H54 (cell line): ENCODE measurements at regions not wholly inside any gene's neighbourhood (a gene's known extent, or its start where the extent isn't known, plus 50 kb on each side); places are given as distances from the start of the nearest gene placed in this dataset.

ENCODE experiments used
- DNase-seq: peaks from one replicate; pipeline ENCODE4 v3.0.0; 2011; ENCODE audit warnings: low spot score, mixed read lengths; ENCODE audit not compliant: insufficient read length
- FAIRE-seq: peaks from 3 replicates; lab custom pipeline; 2011; peaks lifted over from hg19 to GRCh38; lab: Jason Lieb, UNC
- POLR2A ChIP-seq: IDR thresholded peaks from 2 replicates; pipeline ENCODE4 v1.6.1; 2011; ENCODE audit warnings: low read depth, mild to moderate bottlenecking, low read length

GRCh38 chr6:3987053-3987452 is 91.9 kb downstream of the FAM217A start:
- FAIRE-seq (peak; percentile 61), DNase-seq (no peak)
- no peak for TF ChIP-seq POLR2A

- TF ChIP-seq POLR2A: no peak
- no peak for DNase-seq
- FAIRE-seq: peak; percentile 11
Observed at GRCh38 chr6:3987576-3987975, 91.4 kb downstream of the FAM217A start.

GRCh38 chr6:3990692-3991491 is 88.0 kb downstream of the FAM217A start:
- DNase-seq (peak; percentile 55), FAIRE-seq (peak; percentile 79)
- no peak for TF ChIP-seq POLR2A

- no peak for DNase-seq
- FAIRE-seq: no peak
- no peak for TF ChIP-seq POLR2A
Observed at GRCh38 chr6:3991941-3992340, 87.0 kb downstream of the FAM217A start.

- DNase-seq: no peak
- FAIRE-seq: no peak
- no peak for TF ChIP-seq POLR2A
Observed at GRCh38 chr6:3996349-3996748, 82.6 kb downstream of the FAM217A start.

- DNase-seq: no peak
- no peak for TF ChIP-seq POLR2A
- no peak for FAIRE-seq
Observed at GRCh38 chr6:3997177-3997770, 81.7 kb downstream of the FAM217A start.

- no peak for TF ChIP-seq POLR2A
- peak; percentile 33 for FAIRE-seq
- no peak for DNase-seq
Observed at GRCh38 chr6:3999800-4000661, 78.9 kb downstream of the FAM217A start.

- DNase-seq: no peak
- no peak for TF ChIP-seq POLR2A
- FAIRE-seq: peak; percentile 23
Observed at GRCh38 chr6:4004249-4004648, 74.7 kb downstream of the FAM217A start.

- TF ChIP-seq POLR2A: no peak
- DNase-seq: no peak
- peak; percentile 97 for FAIRE-seq
Observed at GRCh38 chr6:4008324-4009047, 70.5 kb downstream of the FAM217A start.

GRCh38 chr6:4009486-4009885 is 69.5 kb downstream of the FAM217A start:
- DNase-seq (no peak), FAIRE-seq (no peak)
- TF ChIP-seq POLR2A: no peak

- no peak for TF ChIP-seq POLR2A
- FAIRE-seq (peak; percentile 20), DNase-seq (no peak)
Observed at GRCh38 chr6:4010048-4010447, 68.9 kb downstream of the FAM217A start.

GRCh38 chr6:4010689-4011090 is 68.2 kb downstream of the FAM217A start:
- TF ChIP-seq POLR2A: no peak
- no peak for DNase-seq
- no peak for FAIRE-seq

- TF ChIP-seq POLR2A: no peak
- DNase-seq (no peak), FAIRE-seq (peak; percentile 43)
Observed at GRCh38 chr6:4012826-4013225, 66.1 kb downstream of the FAM217A start.

- DNase-seq (no peak), FAIRE-seq (no peak)
Observed at GRCh38 chr6:4017058-4017739, 61.7 kb downstream of the FAM217A start.

More at GRCh38 chr6:4017058-4017739, 61.7 kb downstream of the FAM217A start:
- TF ChIP-seq POLR2A: no peak
